GM12878 (cell line): ENCODE measurements at regions not wholly inside any gene's neighbourhood (a gene's known extent, or its start where the extent isn't known, plus 50 kb on each side); places are given as distances from the start of the nearest gene placed in this dataset.

Experiments used
- BACH1 ChIP-seq: fragments of 450-650 bp; IDR thresholded peaks from 2 replicates; pipeline ENCODE4 v1.6.1; 2017; ENCODE audit warnings: mild to moderate bottlenecking, borderline replicate concordance
- CBX3 ChIP-seq: fragments of 200-600 bp; sonication (generic); IDR thresholded peaks from 2 replicates; pipeline ENCODE4 v1.6.1; 2016; ENCODE audit warnings: low read depth, borderline replicate concordance
- CEBPB ChIP-seq, 2 experiments: fragments of 150-350 bp in 1 of 2; IDR thresholded peaks; 2 replicates each; pipeline ENCODE4 v1.6.1; 2012 to 2014; ENCODE audit warnings: low read depth in 2 of 2, low read length in 2 of 2, borderline replicate concordance in 1 of 2, inconsistent platforms in 1 of 2
- CHD4 ChIP-seq: fragments of 200-600 bp; sonication (generic); IDR thresholded peaks from 2 replicates; pipeline ENCODE4 v1.6.1; 2016; ENCODE audit warnings: mild to moderate bottlenecking
- DPF2 ChIP-seq: fragments of 450-650 bp; IDR thresholded peaks from 2 replicates; pipeline ENCODE4 v1.6.1; 2017; ENCODE audit warnings: mild to moderate bottlenecking
- EED ChIP-seq: sonication (generic); IDR thresholded peaks from 2 replicates; pipeline ENCODE4 v1.6.1; 2016; ENCODE audit warnings: antibody characterized with exemption, low read depth
- EP300 ChIP-seq, 2 experiments: fragments of 150-350 bp in 1 of 2; IDR thresholded peaks; 2 replicates each; pipeline ENCODE4 v1.6.1; 2011 to 2012; ENCODE audit warnings: low read depth in 2 of 2, low read length in 2 of 2, borderline replicate concordance in 1 of 2, improper control_type of control experiment in 1 of 2, inconsistent platforms in 1 of 2; ENCODE audit not compliant: control insufficient read depth in 1 of 2
- ESRRA ChIP-seq: IDR thresholded peaks from 2 replicates; pipeline ENCODE4 v1.6.1; 2012; ENCODE audit warnings: mild to moderate bottlenecking, low read length, improper control_type of control experiment
- EZH2 ChIP-seq: IDR thresholded peaks from 2 replicates; pipeline ENCODE4 v1.6.1; 2012; ENCODE audit warnings: low read depth, mild to moderate bottlenecking, control low read depth, inconsistent platforms, low read length, borderline replicate concordance; ENCODE audit not compliant: control insufficient read depth
- FOS ChIP-seq: IDR thresholded peaks from 3 replicates; pipeline ENCODE4 v1.6.1; 2011; ENCODE audit warnings: borderline replicate concordance; ENCODE audit not compliant: insufficient read length; ENCODE audit errors: extremely low read depth
- GATAD2B ChIP-seq: fragments of 450-650 bp; conservative IDR thresholded peaks from 2 replicates; pipeline ENCODE4 v1.6.1; 2017; ENCODE audit warnings: low read depth, mild to moderate bottlenecking, moderate library complexity
- NFXL1 ChIP-seq: fragments of 450-650 bp; IDR thresholded peaks from 2 replicates; pipeline ENCODE4 v1.6.1; 2017; ENCODE audit warnings: antibody characterized with exemption, mild to moderate bottlenecking, borderline replicate concordance
- NFYA ChIP-seq: IDR thresholded peaks from 2 replicates; pipeline ENCODE4 v1.6.1; 2011; ENCODE audit warnings: low read depth, mild to moderate bottlenecking, low read length, improper control_type of control experiment, borderline replicate concordance
- NR2F1 ChIP-seq: fragments of 450-650 bp; conservative IDR thresholded peaks from 2 replicates; pipeline ENCODE4 v1.6.1; 2017; ENCODE audit warnings: mild to moderate bottlenecking
- POLR2AphosphoS5 ChIP-seq: IDR thresholded peaks from 2 replicates; pipeline ENCODE4 v1.6.1; 2011; ENCODE audit warnings: mild to moderate bottlenecking, low read length, inconsistent platforms
- POU2F2 ChIP-seq: IDR thresholded peaks from 3 replicates; pipeline ENCODE4 v1.6.1; 2011; ENCODE audit warnings: low read depth, mild to moderate bottlenecking, low read length, borderline replicate concordance
- RCOR1 ChIP-seq: conservative IDR thresholded peaks from 2 replicates; pipeline ENCODE4 v1.6.1; 2012; ENCODE audit warnings: low read depth, low read length, improper control_type of control experiment
- SMC3 ChIP-seq: IDR thresholded peaks from 2 replicates; pipeline ENCODE4 v1.6.1; 2011; ENCODE audit warnings: low read length, improper control_type of control experiment, borderline replicate concordance
- SRF ChIP-seq, 2 experiments: IDR thresholded peaks; 2 replicates each; pipeline ENCODE4 v1.6.1; 2011; ENCODE audit warnings: low read depth in 2 of 2, low read length in 2 of 2, mild to moderate bottlenecking in 1 of 2, moderate library complexity in 1 of 2
- TCF3 ChIP-seq: IDR thresholded peaks from 2 replicates; pipeline ENCODE4 v1.6.1; 2012; ENCODE audit warnings: low read depth, mild to moderate bottlenecking, low read length, borderline replicate concordance; ENCODE audit not compliant: insufficient read depth
- WRNIP1 ChIP-seq: IDR thresholded peaks from 2 replicates; pipeline ENCODE4 v1.6.1; 2011; ENCODE audit warnings: low read depth, low read length, improper control_type of control experiment, borderline replicate concordance
- ZBED1 ChIP-seq: IDR thresholded peaks from 2 replicates; pipeline ENCODE4 v1.6.1; 2016; ENCODE audit warnings: borderline replicate concordance
- ZNF217 ChIP-seq: fragments of 450-650 bp; IDR thresholded peaks from 2 replicates; pipeline ENCODE4 v1.6.1; 2017; ENCODE audit warnings: antibody characterized with exemption, mild to moderate bottlenecking
- ZNF274 ChIP-seq: IDR thresholded peaks from one replicate; pipeline ENCODE4 v1.8.0; 2011; ENCODE audit not compliant: insufficient read length, insufficient read depth
- ZZZ3 ChIP-seq: IDR thresholded peaks from 2 replicates; pipeline ENCODE4 v1.6.1; 2011; ENCODE audit warnings: low read depth; ENCODE audit not compliant: control insufficient read depth, insufficient read length
- TF ChIP-seq, protein P1 (sequence below), 3 experiments: IDR thresholded peaks in 2 of 3; conservative IDR thresholded peaks in 1 of 3; 2 replicates each; pipeline ENCODE4 v1.5.1; 2011; ENCODE audit warnings: low read depth in 3 of 3, low read length in 3 of 3, mild to moderate bottlenecking in 3 of 3, control low read depth in 2 of 3, moderate library complexity in 2 of 3, inconsistent platforms in 1 of 3, mixed read lengths in 1 of 3; ENCODE audit not compliant: control insufficient read depth in 2 of 3, insufficient read depth in 1 of 3; ENCODE audit errors: extremely low read depth in 1 of 3
- TF ChIP-seq, protein P2 (sequence below): fragments of 450-650 bp; IDR thresholded peaks from 2 replicates; pipeline ENCODE4 v1.6.1; 2017; ENCODE audit warnings: borderline replicate concordance
- TF ChIP-seq, protein P3 (sequence below): IDR thresholded peaks from 2 replicates; pipeline ENCODE4 v1.6.1; 2012; ENCODE audit warnings: low read depth, low read length, improper control_type of control experiment
- TF ChIP-seq, protein P4 (sequence below): IDR thresholded peaks from 2 replicates; pipeline ENCODE4 v1.6.1; 2011; ENCODE audit warnings: borderline replicate concordance, low read depth, mild to moderate bottlenecking, moderate library complexity, low read length; ENCODE audit not compliant: insufficient read depth, poor library complexity, severe bottlenecking

DNA sequence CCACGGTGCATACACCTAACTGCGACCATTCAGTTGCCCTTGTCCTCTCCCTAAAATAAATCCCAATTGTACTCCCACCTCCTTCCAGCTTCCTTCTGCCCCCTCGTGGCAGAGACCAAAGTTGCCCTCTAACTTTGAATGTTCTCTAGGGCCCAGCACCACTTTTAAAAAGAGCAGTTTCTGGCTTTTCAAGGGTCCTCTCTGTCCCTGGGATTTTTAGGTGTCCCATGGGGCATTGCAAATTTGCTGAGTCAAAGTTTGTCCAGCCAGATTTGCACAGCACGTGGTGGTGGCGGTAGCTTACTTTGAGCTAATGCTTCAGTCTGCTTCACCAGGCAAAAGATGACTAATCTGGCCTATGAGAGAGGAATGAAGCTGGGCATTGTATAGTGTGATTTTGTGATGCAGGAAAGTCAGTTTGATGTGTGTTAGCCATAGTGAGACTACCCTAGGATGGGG lies 100.2 kb downstream of the PERP start (continued):
- no peak for TF ChIP-seq RCOR1
- TF ChIP-seq SRF (IDR thresholded peaks at IDR 0.05; ENCODE audit: low read depth in 2 of 2, low read length in 2 of 2), result no peak
- TF ChIP-seq NR2F1, result no peak
- peak; percentile 68; the same call in 1 of the 2 replicates for TF ChIP-seq BACH1
- no peak for TF ChIP-seq ESRRA
- TF ChIP-seq EP300 (IDR thresholded peaks at IDR 0.05; ENCODE audit: borderline replicate concordance in 1 of 2, control insufficient read depth in 1 of 2, low read depth in 2 of 2, low read length in 2 of 2), result no peak
- TF ChIP-seq SMC3, result peak; percentile 49; the same call in 1 of the 2 replicates
- no peak for TF ChIP-seq CBX3
- TF ChIP-seq WRNIP1, result no peak
- no peak for TF ChIP-seq ZZZ3
- TF ChIP-seq GATAD2B, result no peak
- no peak for TF ChIP-seq POLR2AphosphoS5
- TF ChIP-seq ZNF217, result no peak
- TF ChIP-seq, protein P1, sequence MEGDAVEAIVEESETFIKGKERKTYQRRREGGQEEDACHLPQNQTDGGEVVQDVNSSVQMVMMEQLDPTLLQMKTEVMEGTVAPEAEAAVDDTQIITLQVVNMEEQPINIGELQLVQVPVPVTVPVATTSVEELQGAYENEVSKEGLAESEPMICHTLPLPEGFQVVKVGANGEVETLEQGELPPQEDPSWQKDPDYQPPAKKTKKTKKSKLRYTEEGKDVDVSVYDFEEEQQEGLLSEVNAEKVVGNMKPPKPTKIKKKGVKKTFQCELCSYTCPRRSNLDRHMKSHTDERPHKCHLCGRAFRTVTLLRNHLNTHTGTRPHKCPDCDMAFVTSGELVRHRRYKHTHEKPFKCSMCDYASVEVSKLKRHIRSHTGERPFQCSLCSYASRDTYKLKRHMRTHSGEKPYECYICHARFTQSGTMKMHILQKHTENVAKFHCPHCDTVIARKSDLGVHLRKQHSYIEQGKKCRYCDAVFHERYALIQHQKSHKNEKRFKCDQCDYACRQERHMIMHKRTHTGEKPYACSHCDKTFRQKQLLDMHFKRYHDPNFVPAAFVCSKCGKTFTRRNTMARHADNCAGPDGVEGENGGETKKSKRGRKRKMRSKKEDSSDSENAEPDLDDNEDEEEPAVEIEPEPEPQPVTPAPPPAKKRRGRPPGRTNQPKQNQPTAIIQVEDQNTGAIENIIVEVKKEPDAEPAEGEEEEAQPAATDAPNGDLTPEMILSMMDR (IDR thresholded peaks at IDR 0.05 in 2 of 3, conservative IDR thresholded peaks at IDR 0.05 in 1 of 3; ENCODE audit: control insufficient read depth in 2 of 3, extremely low read depth in 1 of 3, insufficient read depth in 1 of 3, low read depth in 3 of 3, low read length in 3 of 3), result peak; percentile 57 to 78 (median 72)
- TF ChIP-seq ZNF274, result no peak
- TF ChIP-seq, protein P2, sequence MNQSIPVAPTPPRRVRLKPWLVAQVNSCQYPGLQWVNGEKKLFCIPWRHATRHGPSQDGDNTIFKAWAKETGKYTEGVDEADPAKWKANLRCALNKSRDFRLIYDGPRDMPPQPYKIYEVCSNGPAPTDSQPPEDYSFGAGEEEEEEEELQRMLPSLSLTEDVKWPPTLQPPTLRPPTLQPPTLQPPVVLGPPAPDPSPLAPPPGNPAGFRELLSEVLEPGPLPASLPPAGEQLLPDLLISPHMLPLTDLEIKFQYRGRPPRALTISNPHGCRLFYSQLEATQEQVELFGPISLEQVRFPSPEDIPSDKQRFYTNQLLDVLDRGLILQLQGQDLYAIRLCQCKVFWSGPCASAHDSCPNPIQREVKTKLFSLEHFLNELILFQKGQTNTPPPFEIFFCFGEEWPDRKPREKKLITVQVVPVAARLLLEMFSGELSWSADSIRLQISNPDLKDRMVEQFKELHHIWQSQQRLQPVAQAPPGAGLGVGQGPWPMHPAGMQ, result no peak
- TF ChIP-seq CHD4, result no peak
- TF ChIP-seq CEBPB (IDR thresholded peaks at IDR 0.05; ENCODE audit: borderline replicate concordance in 1 of 2, low read depth in 2 of 2, low read length in 2 of 2), result no peak
- TF ChIP-seq TCF3, result no peak
- TF ChIP-seq, protein P3, sequence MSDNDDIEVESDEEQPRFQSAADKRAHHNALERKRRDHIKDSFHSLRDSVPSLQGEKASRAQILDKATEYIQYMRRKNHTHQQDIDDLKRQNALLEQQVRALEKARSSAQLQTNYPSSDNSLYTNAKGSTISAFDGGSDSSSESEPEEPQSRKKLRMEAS, result no peak
- TF ChIP-seq NFXL1, result no peak
- TF ChIP-seq NFYA, result no peak
- TF ChIP-seq EZH2, result no peak
- TF ChIP-seq, protein P4, sequence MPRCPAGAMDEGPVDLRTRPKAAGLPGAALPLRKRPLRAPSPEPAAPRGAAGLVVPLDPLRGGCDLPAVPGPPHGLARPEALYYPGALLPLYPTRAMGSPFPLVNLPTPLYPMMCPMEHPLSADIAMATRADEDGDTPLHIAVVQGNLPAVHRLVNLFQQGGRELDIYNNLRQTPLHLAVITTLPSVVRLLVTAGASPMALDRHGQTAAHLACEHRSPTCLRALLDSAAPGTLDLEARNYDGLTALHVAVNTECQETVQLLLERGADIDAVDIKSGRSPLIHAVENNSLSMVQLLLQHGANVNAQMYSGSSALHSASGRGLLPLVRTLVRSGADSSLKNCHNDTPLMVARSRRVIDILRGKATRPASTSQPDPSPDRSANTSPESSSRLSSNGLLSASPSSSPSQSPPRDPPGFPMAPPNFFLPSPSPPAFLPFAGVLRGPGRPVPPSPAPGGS, result peak; percentile 67
- TF ChIP-seq FOS, result no peak
- no peak for TF ChIP-seq POU2F2
- no peak for TF ChIP-seq DPF2
- TF ChIP-seq ZBED1, result no peak
- TF ChIP-seq EED, result no peak
